Tibial nerve (tissue), 3 donors: ENCODE measurements at regions not wholly inside any gene's neighbourhood (a gene's known extent, or its start where the extent isn't known, plus 50 kb on each side); places are given as distances from the start of the nearest gene placed in this dataset.

Source experiments
- CTCF ChIP-seq, 5 experiments: fragments of 200-600 bp in 3 of 5; fragments of 450-650 bp in 2 of 5; sonication (generic) in 3 of 5; IDR thresholded peaks; one replicate each; pipeline ENCODE4 v1.5.1; 2016 to 2019; ENCODE audit warnings: antibody characterized with exemption in 5 of 5, mild to moderate bottlenecking in 3 of 5, moderate library complexity in 2 of 5
- POLR2A ChIP-seq, 2 donors: fragments of 450-650 bp; IDR thresholded peaks; one replicate each; pipeline ENCODE4 v1.6.1; 2017; ENCODE audit warnings: antibody characterized with exemption in 2 of 2, mild to moderate bottlenecking in 2 of 2, moderate library complexity in 2 of 2

- no peak for TF ChIP-seq CTCF (IDR thresholded peaks at IDR 0.05)
- no peak for TF ChIP-seq POLR2A (IDR thresholded peaks at IDR 0.05)
These were observed 105.1 kb downstream of the CPN2 start for GRCh38 chr3:194245975-194246561.
